ENCODE measurements at regions not wholly inside any gene's neighbourhood (a gene's known extent, or its start where the extent isn't known, plus 50 kb on each side); places are given as distances from the start of the nearest gene placed in this dataset.
A peak's percentile ranks its signal among the peaks of the same experiment; 100 is the strongest.

DNA sequence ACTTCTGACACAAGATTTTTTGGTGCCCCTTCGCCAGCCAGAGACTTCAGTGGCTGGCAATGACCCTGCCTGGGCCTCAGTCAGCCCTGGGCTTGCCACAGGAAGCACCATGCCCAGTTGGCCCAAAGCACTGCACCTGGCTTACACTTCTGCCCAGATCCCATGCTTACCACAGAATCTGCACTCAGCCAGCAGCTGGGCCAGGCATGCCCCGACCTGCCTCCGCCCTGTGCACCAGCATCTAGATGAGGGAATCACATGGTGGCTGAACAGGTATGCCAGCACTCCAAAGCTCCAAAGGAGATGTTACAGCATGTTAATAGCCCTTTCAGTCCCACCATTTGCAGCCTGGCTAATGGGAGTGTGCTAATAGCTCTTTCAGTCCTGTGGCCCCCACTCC is 690.9 kb downstream of the SLITRK6 start:
- H3K4me3 ChIP-seq: no peak overlapping the region
- intact Hi-C loops (cut with DNase I): no loop called here

DNA sequence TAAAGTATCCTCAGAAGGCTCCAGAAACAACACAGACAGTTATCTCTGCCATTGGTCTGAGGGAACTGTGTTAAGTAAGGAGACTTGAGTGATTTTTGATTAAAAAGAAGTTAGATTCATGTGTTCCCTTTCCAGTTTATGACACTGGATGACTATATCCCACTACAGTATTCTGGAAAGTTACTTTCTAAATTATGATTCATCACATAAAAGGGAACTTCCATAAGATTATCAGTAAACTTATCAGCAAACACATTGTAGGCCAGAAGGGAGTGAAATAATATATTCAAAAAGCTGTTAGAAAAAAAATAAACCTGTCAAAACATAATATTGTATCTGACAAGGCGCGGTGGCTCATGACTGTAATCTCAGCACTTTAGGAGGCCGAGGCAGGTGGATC is 700.0 kb downstream of the SLITRK6 start:
- 91 to 94% (median 94%) methylated on average over 3 of the region's 3 CpGs for WGBS, 4 donors
- no peak overlapping the region for H3K27ac ChIP-seq
- H3K4me1 ChIP-seq (replicated peaks in 1 of 2): no peaks in the 10 kb centered on the region
- H3K27me3 ChIP-seq: no peaks in the 10 kb centered on the region
- intact Hi-C loops (cut with DNase I): no loop called here
- TF ChIP-seq POLR2A (IDR thresholded peaks at IDR 0.05): no peak
- TF ChIP-seq, protein P1, sequence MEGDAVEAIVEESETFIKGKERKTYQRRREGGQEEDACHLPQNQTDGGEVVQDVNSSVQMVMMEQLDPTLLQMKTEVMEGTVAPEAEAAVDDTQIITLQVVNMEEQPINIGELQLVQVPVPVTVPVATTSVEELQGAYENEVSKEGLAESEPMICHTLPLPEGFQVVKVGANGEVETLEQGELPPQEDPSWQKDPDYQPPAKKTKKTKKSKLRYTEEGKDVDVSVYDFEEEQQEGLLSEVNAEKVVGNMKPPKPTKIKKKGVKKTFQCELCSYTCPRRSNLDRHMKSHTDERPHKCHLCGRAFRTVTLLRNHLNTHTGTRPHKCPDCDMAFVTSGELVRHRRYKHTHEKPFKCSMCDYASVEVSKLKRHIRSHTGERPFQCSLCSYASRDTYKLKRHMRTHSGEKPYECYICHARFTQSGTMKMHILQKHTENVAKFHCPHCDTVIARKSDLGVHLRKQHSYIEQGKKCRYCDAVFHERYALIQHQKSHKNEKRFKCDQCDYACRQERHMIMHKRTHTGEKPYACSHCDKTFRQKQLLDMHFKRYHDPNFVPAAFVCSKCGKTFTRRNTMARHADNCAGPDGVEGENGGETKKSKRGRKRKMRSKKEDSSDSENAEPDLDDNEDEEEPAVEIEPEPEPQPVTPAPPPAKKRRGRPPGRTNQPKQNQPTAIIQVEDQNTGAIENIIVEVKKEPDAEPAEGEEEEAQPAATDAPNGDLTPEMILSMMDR (IDR thresholded peaks at IDR 0.05): no peak
- no peak overlapping the region for H3K4me3 ChIP-seq
- H3K36me3 ChIP-seq (replicated peaks in 1 of 2): no peaks in the 10 kb centered on the region
- peaks cover 0 to 5% (median 0%) of the 10 kb centered on the region in 3 donors for H3K9me3 ChIP-seq (replicated peaks in 1 of 3)
- no peak for DNase-seq

More for the DNA sequence above, 690.9 kb downstream of the SLITRK6 start:
- peaks cover 0 to 7% (median 0%) of the 10 kb centered on the region in 3 donors for H3K9me3 ChIP-seq (replicated peaks in 1 of 3)
- DNase-seq: no peak
- H3K36me3 ChIP-seq (replicated peaks in 1 of 2): no peaks in the 10 kb centered on the region
- no peaks in the 10 kb centered on the region for H3K4me1 ChIP-seq (replicated peaks in 1 of 2)
- no peak overlapping the region for H3K27ac ChIP-seq
- WGBS, 4 donors: 81 to 94% (median 87%) methylated on average over 2 to 3 of the region's 3 CpGs
- no peak for TF ChIP-seq POLR2A (IDR thresholded peaks at IDR 0.05)
- TF ChIP-seq, protein P1 (IDR thresholded peaks at IDR 0.05): no peak
- no peaks in the 10 kb centered on the region for H3K27me3 ChIP-seq

DNA sequence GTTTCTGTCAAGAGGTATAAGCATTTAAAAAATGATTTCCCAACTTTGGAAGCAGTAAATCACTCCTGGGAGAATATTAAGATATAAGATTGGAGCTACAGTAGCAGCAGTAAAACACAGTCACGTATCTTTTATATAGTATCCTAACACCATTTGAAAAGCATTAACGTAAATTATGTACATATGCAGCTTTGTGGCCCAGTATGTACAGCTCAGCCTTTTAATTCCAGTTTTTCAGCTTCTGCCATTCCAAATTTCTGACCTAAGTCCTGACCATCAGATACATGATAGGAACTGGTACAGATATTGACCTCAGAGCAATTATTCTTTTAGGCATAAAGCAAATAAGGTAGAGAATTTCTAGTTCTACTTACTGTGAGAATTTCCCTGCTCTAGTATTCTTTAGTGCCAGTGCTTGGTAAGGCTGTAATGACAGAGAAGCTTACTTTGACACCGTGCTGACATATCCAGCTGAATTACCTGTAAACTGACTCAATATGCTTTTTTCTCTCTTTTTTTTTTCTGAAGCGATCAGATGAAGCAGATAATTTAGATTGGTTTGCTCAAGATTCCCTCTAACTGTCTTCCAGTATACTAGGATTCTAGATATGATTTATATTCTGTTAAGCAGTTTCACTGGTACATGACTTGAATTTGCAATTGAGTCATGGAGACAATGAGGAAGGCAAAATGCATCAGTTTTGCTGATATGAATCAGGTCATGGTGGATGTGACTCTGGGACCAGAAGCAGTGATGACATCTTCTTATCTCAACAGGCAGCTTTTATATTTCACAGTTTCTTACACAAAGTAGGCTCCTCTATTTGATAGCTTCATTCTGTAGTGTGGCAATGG is 703.6 kb downstream of the SLITRK6 start:
- H3K4me3 ChIP-seq: no peak overlapping the region
- no peaks in the 10 kb centered on the region for H3K36me3 ChIP-seq (replicated peaks in 1 of 2)
- DNase-seq: no peak
- H3K27me3 ChIP-seq: no peaks in the 10 kb centered on the region
- peaks cover 0 to 8% of the 10 kb centered on the region in 2 donors for H3K4me1 ChIP-seq (replicated peaks in 1 of 2)
- H3K9me3 ChIP-seq (replicated peaks in 1 of 3): no peaks in the 10 kb centered on the region
- H3K27ac ChIP-seq: no peak overlapping the region
- intact Hi-C loops (cut with DNase I): no loop called here
- TF ChIP-seq POLR2A (IDR thresholded peaks at IDR 0.05): no peak
- TF ChIP-seq, protein P1 (IDR thresholded peaks at IDR 0.05): no peak
- whole genome bisulfite sequencing, 4 donors: 72 to 91% (median 85%) methylated on average over 4 of the region's 4 CpGs

DNA sequence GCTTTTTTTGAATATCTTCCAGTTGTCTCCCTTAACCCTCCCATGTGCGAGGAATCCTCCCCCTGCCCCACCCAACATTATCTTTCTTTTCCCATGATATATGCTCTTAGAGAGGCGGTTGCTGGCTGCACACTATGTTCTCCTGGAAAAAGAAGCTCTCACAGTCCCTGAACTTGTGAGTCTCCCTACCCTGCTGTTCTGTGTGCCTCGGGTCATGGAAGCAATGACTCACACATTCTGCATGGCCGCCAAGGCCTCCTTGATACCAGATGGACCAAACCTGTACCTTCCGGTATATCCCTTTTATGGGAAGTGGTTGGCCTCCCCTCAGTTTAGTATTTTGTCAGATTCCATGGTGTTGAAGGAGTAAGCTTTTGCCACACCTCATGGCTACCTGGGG is 705.4 kb downstream of the SLITRK6 start:
- no peak overlapping the region for H3K4me3 ChIP-seq
- 24 to 41% (median 36%) methylated on average over 4 to 5 of the region's 5 CpGs for WGBS, 4 donors
- intact Hi-C loops (cut with DNase I): no loop called here
- no peaks in the 10 kb centered on the region for H3K36me3 ChIP-seq (replicated peaks in 1 of 2)
- no peaks in the 10 kb centered on the region for H3K9me3 ChIP-seq (replicated peaks in 1 of 3)
- peak overlapping the region in 2 of 5 donors; percentile 13 to 14 for H3K27ac ChIP-seq
- H3K27me3 ChIP-seq: no peaks in the 10 kb centered on the region
- DNase-seq: peak; percentile 67 to 90 (median 82)
- TF ChIP-seq, protein P1 (IDR thresholded peaks at IDR 0.05): no peak
- no peak for TF ChIP-seq POLR2A (IDR thresholded peaks at IDR 0.05)
- peaks cover 0 to 8% of the 10 kb centered on the region in 2 donors for H3K4me1 ChIP-seq (replicated peaks in 1 of 2)

Data from adrenal gland (tissue), 9 donors.